ENCODE measurements at regions not wholly inside any gene's neighbourhood (a gene's known extent, or its start where the extent isn't known, plus 50 kb on each side); places are given as distances from the start of the nearest gene placed in this dataset.
"Not testable (repeated sequence)": the region's sequence is repeated elsewhere in the genome, so short reads cannot be mapped to it uniquely, and the experiment has no call there.

DNA sequence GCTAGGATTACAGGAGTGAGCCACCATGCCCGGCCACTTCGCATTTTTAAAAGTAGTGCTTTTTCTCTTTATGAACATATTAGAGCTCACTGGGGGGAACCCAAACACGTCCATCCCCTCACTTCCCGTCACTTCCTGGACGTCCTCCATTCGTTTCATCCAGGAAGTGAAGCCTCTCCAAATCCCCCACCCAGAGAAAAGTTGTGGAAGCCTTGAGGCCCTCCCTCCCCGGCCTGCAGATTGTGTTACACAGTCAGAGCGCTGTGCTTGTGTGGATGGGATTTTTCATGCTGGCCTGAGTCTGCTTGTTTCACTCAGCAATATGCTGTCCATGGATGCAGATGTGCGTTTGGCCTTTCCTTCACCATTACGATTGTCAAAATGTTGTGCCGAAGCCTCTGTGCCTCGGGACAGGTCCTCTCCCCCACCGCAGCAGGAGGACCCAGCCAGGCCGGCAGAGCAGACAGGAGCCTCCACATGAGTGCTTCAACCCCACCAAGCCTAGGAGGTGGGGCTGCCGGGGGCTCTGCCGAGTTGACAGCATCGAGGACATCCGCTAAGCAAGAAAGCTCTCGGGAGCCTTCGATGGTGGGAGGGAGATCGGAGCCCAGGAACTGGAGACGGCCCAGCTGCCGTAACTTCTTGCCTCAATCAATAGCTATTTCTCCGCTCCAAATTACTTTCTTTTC lies 121.6 kb upstream of the PPP1R26 start:
- no peaks in the 10 kb centered on the region for H3K36me3 ChIP-seq (ENCODE audit: control insufficient read depth, insufficient read depth, low read length)
- no CpG with 5 or more reads among the region's 24 CpGs for WGBS (ENCODE audit: insufficient coverage, insufficient read length)
- no peaks in the 10 kb centered on the region for H3K9me3 ChIP-seq (ENCODE audit: control insufficient read depth, insufficient read depth, low read length)
- no peak for DNase-seq (ENCODE audit: low read depth, low spot score)
- H3K4me3 ChIP-seq (ENCODE audit: low read length) = no peak overlapping the region
- no peaks in the 10 kb centered on the region for H3K27me3 ChIP-seq (ENCODE audit: control insufficient read depth, insufficient read depth, low read length)
- H3K4me1 ChIP-seq (ENCODE audit: control insufficient read depth, insufficient read depth, low read length) = no peaks in the 10 kb centered on the region
- no peak overlapping the region for H3K27ac ChIP-seq (ENCODE audit: low read length)

DNA sequence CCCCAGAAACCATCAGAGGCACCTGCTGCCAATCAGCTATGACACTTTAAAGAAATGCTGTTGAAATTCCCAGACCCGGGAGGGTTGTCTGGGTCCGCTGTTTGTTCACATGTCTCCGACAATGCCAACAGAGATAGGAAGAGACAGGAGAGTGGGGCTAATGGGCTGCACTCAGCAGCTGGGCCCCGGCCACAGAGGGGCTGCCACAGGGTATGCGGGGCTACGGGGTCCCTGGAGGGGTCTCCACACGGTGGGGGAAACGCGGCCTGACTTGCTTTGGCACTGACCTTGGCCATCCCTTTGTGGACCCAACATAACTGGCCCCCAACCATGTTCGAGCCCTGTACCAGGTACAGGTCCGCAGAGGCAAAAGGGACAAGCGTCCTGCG lies 121.0 kb upstream of the PPP1R26 start:
- H3K4me3 ChIP-seq (ENCODE audit: low read length) = no peak overlapping the region
- H3K27ac ChIP-seq (ENCODE audit: low read length) = no peak overlapping the region
- no CpG with 5 or more reads among the region's 13 CpGs for WGBS (ENCODE audit: insufficient coverage, insufficient read length)
- H3K36me3 ChIP-seq (ENCODE audit: control insufficient read depth, insufficient read depth, low read length) = no peaks in the 10 kb centered on the region
- no peak for DNase-seq (ENCODE audit: low read depth, low spot score)
- H3K4me1 ChIP-seq (ENCODE audit: control insufficient read depth, insufficient read depth, low read length) = no peaks in the 10 kb centered on the region
- H3K9me3 ChIP-seq (ENCODE audit: control insufficient read depth, insufficient read depth, low read length) = no peaks in the 10 kb centered on the region; the same call in 1 of the 2 replicates
- no peaks in the 10 kb centered on the region for H3K27me3 ChIP-seq (ENCODE audit: control insufficient read depth, insufficient read depth, low read length)

DNA sequence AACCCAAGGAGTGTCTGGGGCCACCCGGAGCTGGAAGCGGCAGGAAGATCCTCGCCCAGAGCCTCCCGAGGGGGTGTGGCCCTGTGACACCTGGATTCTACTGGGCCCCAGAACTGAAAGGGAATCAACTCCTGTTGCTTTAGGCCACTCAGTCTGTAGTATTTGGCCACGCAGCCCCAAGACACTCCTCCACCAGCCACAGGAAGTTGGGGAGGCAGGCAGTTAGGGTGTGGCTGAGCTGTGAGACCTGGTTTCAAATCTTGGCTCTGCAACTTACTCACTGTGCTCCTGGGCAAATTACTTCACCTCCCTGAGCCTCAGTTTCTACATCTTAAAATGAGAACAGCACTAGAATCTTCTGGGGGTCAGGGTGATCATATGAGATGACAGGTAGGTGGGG lies 119.8 kb upstream of the PPP1R26 start:
- DNase-seq (ENCODE audit: low read depth, low spot score) = no peak
- H3K9me3 ChIP-seq (ENCODE audit: control insufficient read depth, insufficient read depth, low read length) = no peaks in the 10 kb centered on the region; the same call in 1 of the 2 replicates
- no peaks in the 10 kb centered on the region for H3K36me3 ChIP-seq (ENCODE audit: control insufficient read depth, insufficient read depth, low read length)
- H3K27ac ChIP-seq (ENCODE audit: low read length) = no peak overlapping the region
- no CpG with 5 or more reads among the region's 5 CpGs for WGBS (ENCODE audit: insufficient coverage, insufficient read length)
- no peaks in the 10 kb centered on the region for H3K4me1 ChIP-seq (ENCODE audit: control insufficient read depth, insufficient read depth, low read length)
- no peaks in the 10 kb centered on the region for H3K27me3 ChIP-seq (ENCODE audit: control insufficient read depth, insufficient read depth, low read length)
- H3K4me3 ChIP-seq (ENCODE audit: low read length) = no peak overlapping the region

DNA sequence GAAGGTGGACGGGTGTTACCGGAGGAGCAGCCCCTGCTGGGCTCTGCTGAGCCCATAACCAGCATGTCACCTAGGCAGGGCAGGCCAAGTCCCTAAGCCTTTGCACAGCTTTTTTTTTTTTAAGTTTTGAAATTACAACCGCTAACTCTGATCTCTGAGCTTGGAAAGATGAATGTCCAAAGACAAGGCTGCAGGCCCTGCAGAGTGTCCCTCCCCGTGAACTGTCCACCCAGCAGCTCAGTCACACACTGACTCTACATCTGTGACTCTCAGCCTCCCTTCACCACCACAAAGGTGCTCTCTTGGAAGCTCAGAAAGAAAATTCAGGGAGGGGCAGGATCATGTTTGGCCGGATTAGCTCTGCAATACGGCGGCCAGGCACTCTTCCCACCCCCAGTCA lies 119.0 kb upstream of the PPP1R26 start:
- Histone ChIP-seq H3K27ac (ENCODE audit: low read length) (no peak overlapping the region), H3K4me1 (ENCODE audit: control insufficient read depth, insufficient read depth, low read length) (no peaks in the 10 kb centered on the region), H3K4me3 (ENCODE audit: low read length) (no peak overlapping the region), H3K9me3 (ENCODE audit: control insufficient read depth, insufficient read depth, low read length) (no peaks in the 10 kb centered on the region; the same call in 1 of the 2 replicates), H3K27me3 (ENCODE audit: control insufficient read depth, insufficient read depth, low read length) (no peaks in the 10 kb centered on the region), H3K36me3 (ENCODE audit: control insufficient read depth, insufficient read depth, low read length) (no peaks in the 10 kb centered on the region)
- no peak for DNase-seq (ENCODE audit: low read depth, low spot score)
- no CpG with 5 or more reads among the region's 7 CpGs for WGBS (ENCODE audit: insufficient coverage, insufficient read length)

DNA sequence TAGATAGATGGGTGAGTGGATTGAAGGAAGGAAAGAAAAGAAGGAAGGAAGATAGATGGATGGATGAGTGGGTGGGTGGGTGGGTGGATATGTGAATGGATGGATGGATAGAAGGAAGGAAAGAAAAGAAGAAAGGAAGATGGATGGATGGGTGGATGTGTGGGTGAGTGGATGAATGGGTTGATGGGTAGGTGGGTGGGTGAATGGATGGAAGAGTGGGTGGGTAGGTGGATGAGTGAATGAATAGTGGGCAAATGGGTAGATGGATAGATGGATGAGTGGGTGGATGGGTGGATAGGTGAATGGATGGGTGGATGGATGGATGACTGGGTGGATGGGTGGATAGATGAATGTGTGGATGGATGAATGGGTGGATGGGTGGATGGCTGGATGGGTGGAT lies 117.9 kb upstream of the PPP1R26 start:
- not testable (repeated sequence) for H3K27ac ChIP-seq (ENCODE audit: low read length); H3K4me1 ChIP-seq (ENCODE audit: control insufficient read depth, insufficient read depth, low read length); H3K36me3 ChIP-seq (ENCODE audit: control insufficient read depth, insufficient read depth, low read length); H3K4me3 ChIP-seq (ENCODE audit: low read length); H3K9me3 ChIP-seq (ENCODE audit: control insufficient read depth, insufficient read depth, low read length); DNase-seq (ENCODE audit: low read depth, low spot score); H3K27me3 ChIP-seq (ENCODE audit: control insufficient read depth, insufficient read depth, low read length)

DNA sequence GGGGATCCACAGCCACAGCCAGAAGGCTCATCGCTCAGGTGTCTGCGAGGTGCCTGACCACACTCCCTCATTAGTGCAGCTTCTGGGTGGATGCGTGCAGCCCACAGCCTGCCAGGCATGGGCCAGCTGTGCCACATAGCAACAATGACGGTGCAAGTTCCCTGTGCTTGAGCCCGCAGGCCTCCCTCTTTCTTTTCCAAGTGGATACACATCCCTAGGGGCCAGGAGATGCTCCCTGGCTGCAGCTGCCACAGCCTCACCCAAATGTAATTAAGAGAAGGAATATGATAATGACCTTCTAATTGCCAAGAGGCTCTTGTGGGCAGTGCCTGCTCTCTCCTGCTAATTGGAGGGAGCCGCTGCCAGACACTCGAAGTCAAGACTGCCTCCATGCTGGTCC lies 116.0 kb upstream of the PPP1R26 start:
- Histone ChIP-seq H3K27me3 (ENCODE audit: control insufficient read depth, insufficient read depth, low read length) (no peaks in the 10 kb centered on the region), H3K36me3 (ENCODE audit: control insufficient read depth, insufficient read depth, low read length) (no peaks in the 10 kb centered on the region), H3K4me1 (ENCODE audit: control insufficient read depth, insufficient read depth, low read length) (0 out of 2 replicates have a peak, but pooled peaks cover 3% of the 10 kb centered on the region), H3K27ac (ENCODE audit: low read length) (no peak overlapping the region), H3K4me3 (ENCODE audit: low read length) (no peak overlapping the region), H3K9me3 (ENCODE audit: control insufficient read depth, insufficient read depth, low read length) (no peaks in the 10 kb centered on the region; the same call in 1 of the 2 replicates)
- WGBS (ENCODE audit: insufficient coverage, insufficient read length) = no CpG with 5 or more reads among the region's 7 CpGs
- DNase-seq (ENCODE audit: low read depth, low spot score) = no peak

DNA sequence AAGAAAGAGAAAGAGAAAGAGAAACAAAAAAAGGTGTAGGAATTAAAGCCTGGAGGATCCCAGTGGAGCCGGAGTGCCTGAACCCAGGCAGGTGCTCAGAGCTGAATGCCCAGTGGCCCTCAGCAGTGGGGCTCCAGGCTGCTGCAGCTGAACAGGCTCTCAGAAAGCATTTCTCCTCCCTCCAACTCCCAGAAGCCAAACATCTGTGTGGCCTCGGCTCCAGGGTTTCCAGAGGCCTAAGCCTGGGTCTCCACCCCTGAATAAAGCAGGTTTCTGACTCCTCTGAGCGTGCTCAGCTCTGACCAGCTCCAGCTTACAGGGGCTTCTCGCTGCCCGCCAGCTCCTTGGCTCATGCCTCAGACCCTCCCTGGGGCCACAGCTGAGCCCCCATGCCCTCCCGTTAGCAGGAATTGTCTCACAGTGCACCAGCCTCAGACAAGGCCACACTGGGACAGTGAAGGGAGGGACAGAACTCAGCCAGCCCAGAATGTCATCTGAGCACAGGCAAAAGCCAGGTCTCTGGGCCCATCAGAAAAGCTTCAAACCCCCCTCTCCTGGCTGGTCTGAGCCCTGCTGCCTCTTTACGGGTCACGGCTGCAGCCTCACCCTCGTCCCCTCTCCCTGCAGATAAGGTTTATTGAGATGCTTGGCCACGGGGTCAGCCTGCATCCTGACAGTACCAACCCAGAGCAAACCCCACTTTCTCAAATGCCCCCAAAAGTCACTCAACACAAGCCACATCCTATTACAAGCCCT lies 114.4 kb upstream of the PPP1R26 start:
- no peaks in the 10 kb centered on the region; the same call in 1 of the 2 replicates for H3K9me3 ChIP-seq (ENCODE audit: control insufficient read depth, insufficient read depth, low read length)
- 0 out of 2 replicates have a peak, but pooled peaks cover 3% of the 10 kb centered on the region for H3K4me1 ChIP-seq (ENCODE audit: control insufficient read depth, insufficient read depth, low read length)
- H3K27me3 ChIP-seq (ENCODE audit: control insufficient read depth, insufficient read depth, low read length) = no peaks in the 10 kb centered on the region
- no CpG with 5 or more reads among the region's 10 CpGs for WGBS (ENCODE audit: insufficient coverage, insufficient read length)
- H3K27ac ChIP-seq (ENCODE audit: low read length) = no peak overlapping the region
- H3K4me3 ChIP-seq (ENCODE audit: low read length) = no peak overlapping the region
- DNase-seq (ENCODE audit: low read depth, low spot score) = no peak
- no peaks in the 10 kb centered on the region for H3K36me3 ChIP-seq (ENCODE audit: control insufficient read depth, insufficient read depth, low read length)

DNA sequence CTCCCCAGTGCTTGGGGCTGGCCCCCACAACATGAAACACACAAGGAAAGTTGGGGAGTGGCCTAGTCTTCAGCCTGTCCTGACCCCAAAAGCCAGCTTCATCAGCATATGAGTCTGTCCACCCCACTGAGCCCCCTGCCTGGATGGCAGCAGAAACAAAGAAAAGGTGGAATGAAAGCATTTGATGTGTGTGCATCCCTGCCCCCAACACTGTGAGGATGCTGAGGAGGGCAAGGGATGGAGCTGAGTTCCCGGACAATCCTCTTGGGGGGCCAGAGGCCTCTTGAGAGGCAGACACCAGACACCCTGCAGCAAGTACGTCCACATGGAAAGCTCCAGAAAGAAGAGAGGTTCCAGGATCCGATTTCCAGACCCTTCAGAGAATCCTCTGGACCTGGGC lies 113.5 kb upstream of the PPP1R26 start:
- no peak overlapping the region for H3K4me3 ChIP-seq (ENCODE audit: low read length)
- no CpG with 5 or more reads among the region's 3 CpGs for WGBS (ENCODE audit: insufficient coverage, insufficient read length)
- H3K27ac ChIP-seq (ENCODE audit: low read length) = no peak overlapping the region
- 0 out of 2 replicates have a peak, but pooled peaks cover 3% of the 10 kb centered on the region for H3K4me1 ChIP-seq (ENCODE audit: control insufficient read depth, insufficient read depth, low read length)
- H3K9me3 ChIP-seq (ENCODE audit: control insufficient read depth, insufficient read depth, low read length) = no peaks in the 10 kb centered on the region; the same call in 1 of the 2 replicates
- no peaks in the 10 kb centered on the region for H3K36me3 ChIP-seq (ENCODE audit: control insufficient read depth, insufficient read depth, low read length)
- DNase-seq (ENCODE audit: low read depth, low spot score) = no peak
- H3K27me3 ChIP-seq (ENCODE audit: control insufficient read depth, insufficient read depth, low read length) = no peaks in the 10 kb centered on the region

DNA sequence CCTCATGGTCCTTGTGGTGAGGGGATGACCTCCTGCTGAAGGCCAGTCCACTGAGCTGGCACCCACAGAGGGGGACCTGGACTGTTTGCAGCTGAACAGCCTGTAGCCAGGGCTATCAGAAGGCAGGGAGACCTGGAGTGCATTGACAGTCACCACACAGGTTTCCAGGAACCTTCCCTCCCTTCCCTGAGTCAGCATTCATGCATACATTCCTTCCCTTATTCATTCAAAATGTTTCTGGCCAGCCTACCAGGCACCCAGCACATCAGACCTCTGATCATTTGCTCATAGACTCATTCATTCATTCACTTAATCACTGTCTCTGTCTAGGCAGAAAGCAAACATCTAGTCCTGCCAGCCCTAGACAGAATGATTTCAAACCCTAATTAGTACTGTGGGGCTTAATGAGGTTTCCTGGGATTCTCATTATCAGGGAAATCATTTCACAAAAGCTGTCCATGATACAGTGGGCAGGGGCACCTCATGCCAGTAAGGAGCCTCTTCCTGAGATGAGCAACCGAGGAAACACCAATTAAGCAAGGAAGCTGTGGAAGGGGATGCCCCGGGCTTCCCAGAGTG lies 110.1 kb upstream of the PPP1R26 start:
- Histone ChIP-seq H3K9me3 (ENCODE audit: control insufficient read depth, insufficient read depth, low read length) (no peaks in the 10 kb centered on the region), H3K36me3 (ENCODE audit: control insufficient read depth, insufficient read depth, low read length) (no peaks in the 10 kb centered on the region), H3K4me3 (ENCODE audit: low read length) (no peak overlapping the region), H3K4me1 (ENCODE audit: control insufficient read depth, insufficient read depth, low read length) (0 out of 2 replicates have a peak, but pooled peaks cover 3% of the 10 kb centered on the region), H3K27ac (ENCODE audit: low read length) (no peak overlapping the region), H3K27me3 (ENCODE audit: control insufficient read depth, insufficient read depth, low read length) (no peaks in the 10 kb centered on the region)
- DNase-seq (ENCODE audit: low read depth, low spot score) = no peak
- no CpG with 5 or more reads among the region's 2 CpGs for WGBS (ENCODE audit: insufficient coverage, insufficient read length)

DNA sequence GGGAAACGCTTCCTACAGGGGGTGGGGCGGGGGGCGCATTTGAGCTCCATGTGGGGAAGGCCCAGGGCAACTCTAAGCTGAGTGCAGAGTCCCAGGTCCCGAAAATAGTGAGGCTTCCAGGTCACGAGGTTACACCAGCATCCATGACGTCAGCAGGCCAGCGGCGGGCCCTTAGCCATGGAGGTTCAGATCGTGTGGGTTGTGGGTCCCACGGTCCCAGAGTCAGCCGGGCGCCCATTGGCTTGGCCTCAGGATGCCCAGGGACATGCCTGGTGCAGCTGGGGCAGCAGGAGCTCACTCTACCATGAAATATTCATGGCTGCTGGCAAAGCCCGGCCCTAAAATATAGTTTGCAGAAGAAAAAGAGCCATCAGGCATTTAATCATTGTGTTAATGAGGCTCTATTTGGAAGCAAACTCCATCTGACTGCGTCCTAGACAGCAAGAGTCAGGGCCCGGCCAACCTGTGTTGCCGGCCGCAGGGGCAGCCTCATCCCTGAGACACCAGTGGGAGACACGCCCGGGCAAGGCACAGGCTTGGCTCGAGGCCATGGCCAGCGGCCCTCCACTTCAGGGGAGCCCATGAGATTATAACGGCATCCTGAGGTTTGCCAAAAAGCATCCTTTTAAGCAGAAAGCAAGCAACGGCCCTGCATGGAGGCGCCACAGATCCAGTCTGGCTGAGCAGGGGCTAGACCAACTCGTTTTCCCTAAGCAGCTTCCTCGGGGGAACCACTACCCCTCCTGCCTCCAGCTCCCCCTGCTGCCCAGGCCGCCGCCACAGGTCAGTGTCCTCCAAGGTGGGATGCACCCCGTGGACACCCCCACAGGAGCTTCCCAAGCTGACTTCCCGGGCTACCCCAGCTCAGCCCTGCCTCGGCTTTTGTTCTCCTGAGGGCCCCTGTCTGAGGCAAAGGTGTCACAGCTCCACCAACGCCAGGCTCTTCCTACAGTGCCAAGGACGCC lies 108.9 kb upstream of the PPP1R26 start:
- H3K36me3 ChIP-seq (ENCODE audit: control insufficient read depth, insufficient read depth, low read length) = no peaks in the 10 kb centered on the region
- H3K9me3 ChIP-seq (ENCODE audit: control insufficient read depth, insufficient read depth, low read length) = no peaks in the 10 kb centered on the region
- H3K27ac ChIP-seq (ENCODE audit: low read length) = no peak overlapping the region
- WGBS (ENCODE audit: insufficient coverage, insufficient read length) = no CpG with 5 or more reads among the region's 33 CpGs
- H3K4me3 ChIP-seq (ENCODE audit: low read length) = no peak overlapping the region
- H3K27me3 ChIP-seq (ENCODE audit: control insufficient read depth, insufficient read depth, low read length) = no peaks in the 10 kb centered on the region
- no peak for DNase-seq (ENCODE audit: low read depth, low spot score)
- H3K4me1 ChIP-seq (ENCODE audit: control insufficient read depth, insufficient read depth, low read length) = 0 out of 2 replicates have a peak, but pooled peaks cover 3% of the 10 kb centered on the region

Data from iPS DF 6.9 (cell line).